ENCODE measurements at regions not wholly inside any gene's neighbourhood (a gene's known extent, or its start where the extent isn't known, plus 50 kb on each side); places are given as distances from the start of the nearest gene placed in this dataset.

DNA sequence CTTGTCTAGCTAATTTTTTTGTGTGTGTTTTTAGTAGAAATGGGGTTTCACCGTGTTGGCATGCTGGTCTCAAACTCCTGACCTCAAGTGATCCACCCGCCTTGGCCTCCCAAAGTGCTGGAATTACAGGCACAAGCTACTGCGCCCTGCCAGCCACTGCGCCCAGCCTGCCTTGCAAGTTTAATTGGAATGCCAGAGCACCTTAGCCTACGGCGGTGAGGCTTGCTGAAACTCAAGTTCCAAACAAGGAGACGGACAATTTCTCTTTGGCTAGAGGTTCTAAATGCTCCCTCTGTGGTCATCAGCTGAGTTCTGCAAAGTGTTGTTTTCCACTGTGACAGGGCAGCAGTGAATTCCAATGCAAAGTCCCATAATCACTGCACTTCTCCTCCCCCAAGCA lies 583.4 kb downstream of the KCNJ3 start:
- DNase-seq (ENCODE audit: low read depth) = no peak

DNA sequence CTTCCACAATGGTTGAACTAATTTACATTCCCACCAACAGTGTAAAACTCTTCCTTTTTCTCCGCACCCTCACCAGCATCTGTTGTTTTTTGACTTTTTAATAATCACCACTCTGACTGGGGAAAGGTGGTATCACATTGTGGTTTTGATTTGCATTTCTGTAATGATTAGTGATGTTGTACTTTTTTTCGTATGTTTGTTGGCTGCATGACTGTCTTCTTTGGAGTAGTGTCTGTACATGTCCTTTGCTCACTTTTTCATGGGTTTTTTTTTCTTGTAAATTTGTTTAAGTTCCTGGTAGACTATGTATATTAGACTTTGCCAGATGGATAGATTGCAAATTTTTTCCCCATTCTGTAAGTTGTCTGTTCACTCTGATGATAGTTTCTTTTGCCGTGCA lies 574.8 kb downstream of the KCNJ3 start:
- DNase-seq (ENCODE audit: low read depth) = no peak

DNA sequence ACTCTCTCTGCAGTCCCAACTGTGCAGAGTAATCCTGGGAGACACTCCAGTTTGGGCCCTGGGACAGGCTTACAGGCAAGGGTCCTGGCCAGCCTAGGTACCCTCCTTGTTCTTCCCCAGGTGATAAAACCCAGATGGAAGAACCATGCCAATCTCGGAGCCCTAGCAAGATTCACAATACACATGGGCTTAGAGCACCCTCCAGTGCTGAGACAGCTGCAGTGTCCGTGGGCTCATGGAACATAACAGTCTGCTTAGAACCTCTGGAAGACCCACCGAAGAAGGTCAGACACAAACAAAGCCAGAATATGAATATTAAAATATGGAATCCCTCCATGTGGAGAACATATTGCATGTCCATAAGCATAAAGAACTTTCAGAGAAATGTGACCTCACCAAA lies 568.1 kb downstream of the KCNJ3 start:
- no peak for DNase-seq (ENCODE audit: low read depth)

GRCh38 chr2:155266109-155266508 lies 567.6 kb downstream of the KCNJ3 start:
- no peak for DNase-seq (ENCODE audit: low read depth)

- no peak for DNase-seq (ENCODE audit: low read depth)
These were observed 558.3 kb downstream of the KCNJ3 start for GRCh38 chr2:155256803-155257202.

GRCh38 chr2:155250800-155251199 lies 552.3 kb downstream of the KCNJ3 start:
- DNase-seq (ENCODE audit: low read depth) = no peak

GRCh38 chr2:155240176-155240575 lies 541.7 kb downstream of the KCNJ3 start:
- no peak for DNase-seq (ENCODE audit: low read depth)

- no peak for DNase-seq (ENCODE audit: low read depth)
These were observed 537.2 kb downstream of the KCNJ3 start for GRCh38 chr2:155235710-155236109.

GRCh38 chr2:155223781-155224406 lies 525.4 kb downstream of the KCNJ3 start:
- DNase-seq (ENCODE audit: low read depth) = no peak

DNA sequence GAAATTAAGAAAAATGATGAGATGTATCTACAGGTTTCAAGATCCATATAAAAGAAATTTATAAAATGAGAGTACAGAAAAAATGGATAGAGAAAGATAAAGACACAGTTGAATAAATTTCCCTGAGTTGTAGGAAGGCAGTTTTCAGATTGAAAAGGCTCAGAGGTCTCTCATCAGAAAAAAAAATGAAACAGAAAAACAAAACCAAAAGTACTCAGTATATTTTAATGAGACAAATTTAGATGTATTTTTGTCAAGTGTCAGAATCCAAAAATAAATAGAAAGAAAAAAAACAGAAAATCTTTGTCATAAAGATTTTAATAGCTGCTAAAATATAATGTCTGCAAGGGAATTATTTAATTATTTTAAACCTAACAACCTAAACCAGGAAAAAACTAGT lies 520.5 kb downstream of the KCNJ3 start:
- DNase-seq (ENCODE audit: low read depth) = no peak

DNA sequence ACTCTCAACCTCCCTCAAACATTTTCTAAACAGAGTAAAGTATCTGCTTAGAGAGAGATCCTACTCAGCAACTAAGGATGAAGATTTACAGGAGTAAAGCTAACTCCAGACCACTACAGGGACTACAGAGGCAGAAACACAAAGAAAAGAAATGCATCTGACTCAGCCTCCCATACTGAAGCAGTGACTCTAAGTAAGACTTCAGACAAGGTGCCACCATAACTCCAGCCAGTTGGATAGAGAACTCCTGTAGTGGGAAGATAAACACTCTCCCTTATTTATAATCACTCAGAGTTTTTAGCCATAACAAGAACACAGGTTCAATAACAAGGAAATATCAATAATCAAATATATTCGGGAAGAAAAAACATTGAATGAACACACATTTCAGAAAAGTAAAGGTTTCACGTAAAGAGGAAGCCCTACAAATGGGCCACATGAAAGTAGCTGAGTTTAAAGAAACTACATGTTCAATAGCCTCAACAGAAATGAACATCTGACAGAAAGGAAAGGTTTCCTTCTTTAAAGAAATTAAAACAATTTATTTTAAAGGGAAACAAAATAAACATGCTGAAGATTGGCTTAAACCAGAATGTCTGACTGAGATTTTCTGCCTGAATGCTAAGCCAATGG lies 519.9 kb downstream of the KCNJ3 start:
- no peak for DNase-seq (ENCODE audit: low read depth)

GRCh38 chr2:155215037-155215707 lies 516.7 kb downstream of the KCNJ3 start:
- no peak for DNase-seq (ENCODE audit: low read depth)

DNA sequence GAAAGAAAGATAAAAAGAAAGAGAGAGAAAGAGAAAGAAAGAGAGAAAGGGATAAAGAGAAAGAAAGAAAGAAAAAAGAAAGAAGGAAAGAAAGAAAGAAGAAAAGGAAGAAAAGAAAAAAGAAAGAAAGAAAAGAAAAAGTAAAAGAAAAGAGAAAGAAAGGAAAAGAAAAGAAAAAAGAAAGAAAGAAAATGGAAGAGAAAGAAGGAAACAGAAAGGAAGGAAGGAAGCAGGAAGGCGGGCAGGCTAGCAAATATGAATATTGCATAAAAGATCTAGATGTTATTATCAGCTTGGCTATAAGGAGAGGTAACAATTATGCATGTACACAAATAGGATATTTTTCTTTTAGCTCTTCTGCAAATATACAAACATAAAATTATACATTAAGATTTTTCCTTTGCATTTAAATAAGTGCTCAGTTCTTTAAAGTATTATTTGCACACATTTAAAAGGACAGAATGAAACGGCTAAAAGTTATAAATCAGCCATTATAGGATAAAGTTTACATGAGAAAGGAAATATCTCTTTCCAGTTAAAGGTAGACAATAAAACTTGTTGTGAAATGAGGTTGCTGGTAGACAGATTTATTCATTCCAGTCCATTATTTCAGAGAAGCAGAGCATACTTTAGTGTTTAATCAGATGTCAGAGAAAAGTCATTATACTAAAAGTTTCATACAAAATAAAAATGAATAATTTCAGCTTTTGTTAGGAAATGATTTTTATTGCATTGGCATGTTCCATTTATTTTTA lies 511.4 kb downstream of the KCNJ3 start:
- no peak for DNase-seq (ENCODE audit: low read depth)

DNA sequence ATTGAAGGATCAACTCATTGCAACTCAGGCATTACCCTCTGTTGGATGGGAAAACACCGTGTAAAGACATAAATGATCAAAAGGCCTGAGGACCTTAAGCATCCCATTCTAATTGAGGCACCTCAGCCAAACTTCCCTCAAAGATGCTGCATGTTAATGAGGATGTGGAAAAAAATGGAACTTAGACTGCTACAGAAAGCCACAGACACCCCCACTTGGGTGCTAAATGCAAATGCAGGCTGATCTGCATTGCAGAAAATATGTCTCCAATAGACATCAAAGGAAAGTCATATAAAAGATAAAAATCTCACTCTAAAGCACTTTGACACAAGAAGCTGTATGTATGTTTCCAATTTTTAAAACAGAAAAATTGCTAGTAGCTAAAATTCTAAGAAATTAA lies 504.7 kb downstream of the KCNJ3 start:
- no peak for DNase-seq (ENCODE audit: low read depth)

GRCh38 chr2:155200753-155201152 lies 502.3 kb downstream of the KCNJ3 start:
- DNase-seq (ENCODE audit: low read depth) = no peak

DNA sequence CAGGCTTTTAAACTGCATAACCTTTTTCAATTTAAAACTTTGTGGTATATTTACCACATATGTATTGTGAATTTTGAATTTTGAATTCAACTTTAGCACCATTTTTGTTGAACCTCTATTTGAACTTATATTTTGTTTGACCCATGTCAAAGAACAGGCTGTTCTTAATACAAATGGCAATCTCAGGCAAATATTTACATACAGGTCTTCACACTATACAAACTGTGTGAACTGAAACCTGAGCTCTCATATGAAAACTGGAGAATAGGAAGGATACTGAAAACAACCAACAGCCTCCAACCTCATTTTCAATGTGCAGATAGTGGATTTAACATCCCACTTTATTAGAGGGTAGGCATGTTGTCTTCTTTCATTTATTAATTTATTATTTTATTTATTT lies 491.8 kb downstream of the KCNJ3 start:
- DNase-seq (ENCODE audit: low read depth) = no peak

GRCh38 chr2:155178921-155179320 lies 480.4 kb downstream of the KCNJ3 start:
- no peak for DNase-seq (ENCODE audit: low read depth)

GRCh38 chr2:155176345-155176744 lies 477.9 kb downstream of the KCNJ3 start:
- no peak for DNase-seq (ENCODE audit: low read depth)

DNA sequence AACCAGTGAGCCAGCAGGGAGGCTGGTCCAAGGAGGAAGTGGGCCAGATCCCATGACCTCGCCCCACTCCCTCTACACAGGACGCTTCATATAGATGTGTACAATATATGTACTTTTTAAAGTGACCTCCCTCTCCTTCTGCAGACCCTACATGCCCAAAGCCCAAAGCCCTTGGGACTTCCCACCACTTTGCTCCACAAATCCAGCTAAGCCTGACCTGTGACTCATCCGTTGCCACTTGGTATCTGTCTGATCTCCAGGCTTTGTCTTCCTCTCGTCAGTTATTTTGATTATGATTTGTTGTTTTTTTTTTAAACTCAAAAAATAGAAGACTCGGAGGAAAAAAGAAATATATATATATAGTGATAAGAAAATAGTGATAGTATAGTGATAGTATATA lies 470.8 kb downstream of the KCNJ3 start:
- no peak for DNase-seq (ENCODE audit: low read depth)

DNA sequence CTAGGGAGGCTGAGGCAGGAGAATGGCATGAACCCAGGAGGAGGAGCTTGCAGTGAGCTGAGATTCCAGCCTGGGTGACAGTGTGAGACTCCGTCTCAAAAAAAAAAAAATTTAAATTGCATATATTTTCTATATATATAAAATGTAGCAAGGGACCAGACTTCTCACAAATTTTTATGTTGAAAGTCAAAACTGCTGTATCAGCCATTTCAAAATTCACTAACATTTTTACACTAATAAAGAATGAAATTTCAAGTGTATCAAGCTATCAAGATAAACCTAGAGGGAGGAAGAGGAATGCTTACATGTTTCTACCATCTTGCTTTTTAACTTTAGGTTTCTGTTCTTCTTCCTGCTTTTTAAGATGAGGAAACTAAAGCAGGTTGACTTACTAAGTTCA lies 464.0 kb downstream of the KCNJ3 start:
- no peak for DNase-seq (ENCODE audit: low read depth)

DNA sequence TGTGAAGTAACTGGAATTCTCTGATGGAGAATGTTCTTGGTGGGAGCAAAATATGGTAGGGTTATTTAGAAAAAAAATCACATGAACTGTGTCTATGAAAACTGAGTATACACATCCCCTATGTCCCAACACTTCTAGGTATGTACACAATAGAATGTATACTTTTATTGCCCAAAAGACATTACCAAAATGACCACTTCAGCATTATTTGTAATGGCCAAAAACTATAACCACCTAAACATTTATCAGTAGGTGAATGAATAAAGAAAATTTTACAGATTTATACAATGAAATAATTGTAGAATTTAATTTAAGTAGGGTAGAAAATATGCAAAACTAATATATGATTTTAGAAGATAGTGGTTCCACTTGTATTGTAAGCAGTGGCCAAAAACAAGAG lies 462.8 kb downstream of the KCNJ3 start:
- DNase-seq (ENCODE audit: low read depth) = no peak

GRCh38 chr2:155157711-155158110 lies 459.2 kb downstream of the KCNJ3 start:
- no peak for DNase-seq (ENCODE audit: low read depth)

GRCh38 chr2:155157065-155157464 lies 458.6 kb downstream of the KCNJ3 start:
- no peak for DNase-seq (ENCODE audit: low read depth)
